ENCODE measurements at regions not wholly inside any gene's neighbourhood (a gene's known extent, or its start where the extent isn't known, plus 50 kb on each side); places are given as distances from the start of the nearest gene placed in this dataset.

DNA sequence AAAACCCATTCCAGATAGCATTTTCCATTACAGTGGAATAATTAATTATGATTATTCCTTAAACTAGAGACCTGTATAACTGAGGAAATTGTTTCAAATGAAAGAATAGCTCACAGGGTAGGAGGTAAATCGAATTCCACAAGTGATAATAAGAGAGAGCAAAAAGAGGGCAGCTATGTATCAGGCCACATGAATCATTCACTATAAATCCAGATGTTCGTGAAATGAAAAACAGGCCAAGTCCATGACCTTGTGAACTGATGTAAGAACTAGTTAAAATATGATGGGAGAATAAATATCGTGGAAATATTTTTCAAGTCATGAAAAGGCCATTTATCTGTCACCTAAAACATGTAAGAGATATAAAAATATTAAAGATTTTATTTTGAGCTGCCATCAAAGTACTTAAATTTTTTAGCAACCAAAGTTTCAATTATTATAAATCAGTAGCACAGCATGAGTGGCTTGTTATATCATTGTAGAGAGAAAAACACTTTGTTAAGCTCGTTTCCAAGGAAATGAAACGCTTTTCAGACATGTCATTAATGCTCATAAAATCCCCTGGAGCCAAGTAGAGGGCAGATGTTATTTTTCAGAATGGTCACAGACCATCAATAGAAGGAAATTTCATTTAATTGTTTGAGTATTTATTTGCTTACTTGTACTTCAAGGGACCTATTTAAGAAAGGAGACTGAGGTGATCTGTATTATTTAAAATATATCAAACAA, 120.6 kb upstream of the CDKN3 start:
- no peak overlapping the region for H3K4me3 Mint-ChIP-seq (ENCODE audit: low read depth)
- H3K27me3 Mint-ChIP-seq (ENCODE audit: low read depth), result peaks cover under 1% of the 10 kb centered on the region
- intact Hi-C loops (cut with micrococcal nuclease), result no loop called here
- no peaks in the 10 kb centered on the region for H3K4me1 Mint-ChIP-seq (ENCODE audit: low read depth)
- DNase-seq (ENCODE audit: low spot score), result no peak
- no peak overlapping the region for H3K27ac Mint-ChIP-seq
- no peaks in the 10 kb centered on the region for H3K36me3 Mint-ChIP-seq (ENCODE audit: low read depth)
- H3K9me3 Mint-ChIP-seq, result no peaks in the 10 kb centered on the region

DNA sequence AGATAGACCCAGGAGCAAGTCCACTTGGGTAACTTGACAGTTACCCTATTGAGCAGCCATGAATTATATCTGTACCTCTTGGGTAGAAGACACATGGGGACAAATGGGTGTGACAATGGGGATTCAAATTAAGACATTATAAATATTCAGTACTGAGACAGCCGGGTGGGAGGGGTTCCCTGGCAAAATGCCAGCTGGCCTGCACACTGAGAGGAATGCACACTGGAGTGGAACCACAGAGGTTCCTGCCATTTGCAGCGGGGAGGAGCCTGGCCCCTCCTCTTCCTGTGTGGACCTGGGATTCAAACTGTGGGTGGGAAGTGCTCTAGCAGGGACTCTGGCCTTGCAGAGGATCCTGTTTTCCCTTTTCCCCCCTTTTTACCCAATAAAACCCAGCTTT, 118.7 kb upstream of the CDKN3 start:
- intact Hi-C loops (cut with micrococcal nuclease), result no loop called here
- Mint-ChIP-seq H3K4me3 (ENCODE audit: low read depth) (no peak overlapping the region), H3K36me3 (ENCODE audit: low read depth) (no peaks in the 10 kb centered on the region), H3K9me3 (no peaks in the 10 kb centered on the region), H3K4me1 (ENCODE audit: low read depth) (no peaks in the 10 kb centered on the region), H3K27ac (no peak overlapping the region), H3K27me3 (ENCODE audit: low read depth) (no peaks in the 10 kb centered on the region)
- DNase-seq (ENCODE audit: low spot score), result no peak

DNA sequence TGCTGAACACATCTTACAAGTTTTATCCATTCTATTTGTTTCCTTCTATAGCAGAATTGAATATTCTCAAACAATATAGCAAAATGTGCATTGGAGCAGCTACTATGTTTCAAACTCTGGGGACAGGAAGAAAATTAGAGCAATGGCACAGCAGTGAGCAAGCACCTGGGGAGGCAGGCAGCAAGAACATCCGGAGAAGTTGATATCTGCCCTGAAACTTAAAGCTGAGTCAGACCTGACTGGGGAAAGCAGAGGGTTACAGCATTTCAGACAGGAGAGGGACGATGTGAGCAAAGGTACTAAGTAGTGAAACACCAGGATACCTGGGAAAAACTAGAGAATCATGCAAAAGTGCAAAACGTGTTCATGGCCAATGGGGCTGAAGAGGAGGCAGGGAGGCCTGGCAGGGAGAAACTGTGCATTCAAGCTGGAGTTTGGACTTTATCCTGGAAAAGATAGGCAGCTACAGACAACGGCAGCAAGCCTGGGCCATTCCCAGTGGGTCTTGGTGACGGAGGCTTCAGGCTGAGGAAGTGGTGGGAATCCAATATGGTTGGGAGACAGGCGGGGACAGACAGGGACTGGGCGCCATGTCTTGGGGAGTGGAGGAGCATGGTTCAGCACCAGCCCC, 118.0 kb upstream of the CDKN3 start:
- intact Hi-C loops (cut with micrococcal nuclease), result no loop called here
- H3K27ac Mint-ChIP-seq, result no peak overlapping the region
- H3K27me3 Mint-ChIP-seq (ENCODE audit: low read depth), result no peaks in the 10 kb centered on the region
- no peak overlapping the region for H3K4me3 Mint-ChIP-seq (ENCODE audit: low read depth)
- H3K9me3 Mint-ChIP-seq, result no peaks in the 10 kb centered on the region
- no peak for DNase-seq (ENCODE audit: low spot score)
- no peaks in the 10 kb centered on the region for H3K36me3 Mint-ChIP-seq (ENCODE audit: low read depth)
- no peaks in the 10 kb centered on the region for H3K4me1 Mint-ChIP-seq (ENCODE audit: low read depth)

DNA sequence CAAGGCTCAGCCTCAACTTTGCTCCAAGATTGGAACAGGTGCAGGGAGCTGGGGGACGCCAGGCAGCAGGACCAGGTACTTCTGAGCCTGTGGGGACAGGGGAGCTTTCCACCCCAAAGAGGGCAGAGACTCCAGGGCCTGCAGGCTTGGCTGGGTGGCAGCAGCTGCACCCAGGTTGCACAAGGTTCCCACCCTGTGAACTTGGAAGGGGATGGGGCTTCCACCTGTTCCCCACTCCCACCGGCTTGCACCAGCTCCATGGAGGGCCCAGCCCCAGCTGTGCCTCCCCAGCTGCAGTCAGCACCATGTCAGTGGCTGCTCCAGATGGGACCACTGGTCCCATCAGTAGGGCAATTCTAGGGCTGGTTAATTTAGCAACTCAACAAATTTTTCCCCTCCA, 114.0 kb upstream of the CDKN3 start:
- DNase-seq (ENCODE audit: low spot score), result no peak
- H3K4me3 Mint-ChIP-seq (ENCODE audit: low read depth), result no peak overlapping the region
- intact Hi-C loops (cut with micrococcal nuclease), result no loop called here
- H3K9me3 Mint-ChIP-seq, result no peaks in the 10 kb centered on the region
- no peaks in the 10 kb centered on the region for H3K4me1 Mint-ChIP-seq (ENCODE audit: low read depth)
- H3K27ac Mint-ChIP-seq, result no peak overlapping the region
- H3K27me3 Mint-ChIP-seq (ENCODE audit: low read depth), result peaks cover 2% of the 10 kb centered on the region
- no peaks in the 10 kb centered on the region for H3K36me3 Mint-ChIP-seq (ENCODE audit: low read depth)

DNA sequence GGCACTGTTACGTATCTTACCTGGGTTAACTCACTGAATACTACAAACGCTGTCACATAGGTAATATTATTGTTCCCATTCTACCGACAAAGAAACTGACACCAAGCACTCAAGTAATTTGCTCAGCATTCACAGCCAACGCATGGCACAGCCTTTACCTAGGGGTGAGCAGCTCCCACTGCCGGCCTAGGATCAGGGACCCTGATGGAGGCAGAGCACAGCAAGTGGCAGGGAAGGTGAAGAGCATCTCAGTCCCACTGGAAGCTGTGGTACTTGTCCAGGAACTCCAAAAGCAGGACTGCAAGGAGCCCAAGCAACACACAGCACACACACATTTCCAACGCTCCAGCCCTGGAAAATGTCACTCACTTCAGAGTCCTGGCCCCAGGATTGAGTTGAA, 111.8 kb upstream of the CDKN3 start:
- H3K9me3 Mint-ChIP-seq, result no peaks in the 10 kb centered on the region
- no peak for DNase-seq (ENCODE audit: low spot score)
- H3K4me1 Mint-ChIP-seq (ENCODE audit: low read depth), result no peaks in the 10 kb centered on the region
- intact Hi-C loops (cut with micrococcal nuclease), result no loop called here
- H3K27me3 Mint-ChIP-seq (ENCODE audit: low read depth), result peaks cover 4% of the 10 kb centered on the region
- H3K4me3 Mint-ChIP-seq (ENCODE audit: low read depth), result no peak overlapping the region
- no peak overlapping the region for H3K27ac Mint-ChIP-seq
- no peaks in the 10 kb centered on the region for H3K36me3 Mint-ChIP-seq (ENCODE audit: low read depth)

DNA sequence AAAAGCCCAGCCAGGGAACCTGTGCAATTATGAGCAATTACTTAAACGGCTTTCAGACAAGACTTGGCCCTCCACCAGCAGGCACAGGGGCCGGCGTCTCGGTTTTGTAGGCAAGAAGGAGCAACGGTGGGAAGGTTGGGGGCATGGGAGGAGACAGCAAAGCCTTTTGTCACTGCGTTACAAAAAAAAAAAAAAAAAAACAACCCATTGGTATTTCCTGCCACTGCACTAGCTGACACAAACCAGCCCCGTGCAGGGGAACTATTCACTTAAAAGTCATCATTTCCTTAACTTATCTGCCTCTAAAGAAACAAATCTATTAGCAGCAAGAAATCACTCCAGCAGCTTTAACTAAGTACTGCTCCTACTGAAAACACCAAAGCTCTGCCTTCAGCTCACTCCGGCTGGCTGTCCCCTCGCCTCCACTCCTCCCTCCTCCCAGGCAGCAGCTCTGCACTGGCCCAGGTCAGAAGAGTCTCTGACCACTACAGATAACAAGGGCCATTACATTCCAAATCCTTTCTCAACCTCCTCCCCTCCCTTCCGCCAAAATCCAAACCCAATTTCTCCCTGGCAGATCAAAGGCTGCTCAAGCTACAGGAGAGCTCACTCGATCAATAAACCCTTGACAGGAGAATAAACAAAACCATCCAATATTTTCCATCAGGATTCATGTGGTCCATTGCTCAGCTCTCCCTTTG, 105.2 kb upstream of the CDKN3 start:
- intact Hi-C loops (cut with micrococcal nuclease), result no loop called here
- DNase-seq (ENCODE audit: low spot score), result no peak
- Mint-ChIP-seq H3K36me3 (ENCODE audit: low read depth) (no peaks in the 10 kb centered on the region), H3K27ac (no peak overlapping the region), H3K4me1 (ENCODE audit: low read depth) (no peaks in the 10 kb centered on the region), H3K9me3 (no peaks in the 10 kb centered on the region), H3K27me3 (ENCODE audit: low read depth) (peaks cover 20% of the 10 kb centered on the region), H3K4me3 (ENCODE audit: low read depth) (no peak overlapping the region)

DNA sequence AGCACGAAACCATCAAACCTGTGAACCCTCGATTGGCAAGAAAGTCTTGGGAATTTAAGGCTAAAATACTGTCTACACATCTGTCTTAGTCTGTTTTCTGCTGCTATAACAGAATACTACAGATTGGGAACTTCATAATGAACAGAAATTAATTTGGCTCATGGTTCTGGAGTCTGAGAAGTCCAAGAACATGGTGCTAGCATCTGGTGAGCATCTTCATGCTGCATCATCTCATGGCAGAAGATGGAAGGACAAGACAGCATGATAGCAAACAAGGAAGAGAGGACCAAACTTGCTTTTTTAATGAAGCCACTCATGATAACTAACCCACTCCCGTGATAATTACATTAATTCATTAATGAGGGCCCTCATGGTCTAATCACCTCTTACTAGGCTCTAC, 102.0 kb upstream of the CDKN3 start:
- Mint-ChIP-seq H3K27me3 (ENCODE audit: low read depth) (peaks cover 30% of the 10 kb centered on the region), H3K27ac (no peak overlapping the region), H3K9me3 (no peaks in the 10 kb centered on the region), H3K36me3 (ENCODE audit: low read depth) (no peaks in the 10 kb centered on the region), H3K4me1 (ENCODE audit: low read depth) (no peaks in the 10 kb centered on the region), H3K4me3 (ENCODE audit: low read depth) (no peak overlapping the region)
- DNase-seq (ENCODE audit: low spot score), result no peak
- intact Hi-C loops (cut with micrococcal nuclease), result no loop called here

DNA sequence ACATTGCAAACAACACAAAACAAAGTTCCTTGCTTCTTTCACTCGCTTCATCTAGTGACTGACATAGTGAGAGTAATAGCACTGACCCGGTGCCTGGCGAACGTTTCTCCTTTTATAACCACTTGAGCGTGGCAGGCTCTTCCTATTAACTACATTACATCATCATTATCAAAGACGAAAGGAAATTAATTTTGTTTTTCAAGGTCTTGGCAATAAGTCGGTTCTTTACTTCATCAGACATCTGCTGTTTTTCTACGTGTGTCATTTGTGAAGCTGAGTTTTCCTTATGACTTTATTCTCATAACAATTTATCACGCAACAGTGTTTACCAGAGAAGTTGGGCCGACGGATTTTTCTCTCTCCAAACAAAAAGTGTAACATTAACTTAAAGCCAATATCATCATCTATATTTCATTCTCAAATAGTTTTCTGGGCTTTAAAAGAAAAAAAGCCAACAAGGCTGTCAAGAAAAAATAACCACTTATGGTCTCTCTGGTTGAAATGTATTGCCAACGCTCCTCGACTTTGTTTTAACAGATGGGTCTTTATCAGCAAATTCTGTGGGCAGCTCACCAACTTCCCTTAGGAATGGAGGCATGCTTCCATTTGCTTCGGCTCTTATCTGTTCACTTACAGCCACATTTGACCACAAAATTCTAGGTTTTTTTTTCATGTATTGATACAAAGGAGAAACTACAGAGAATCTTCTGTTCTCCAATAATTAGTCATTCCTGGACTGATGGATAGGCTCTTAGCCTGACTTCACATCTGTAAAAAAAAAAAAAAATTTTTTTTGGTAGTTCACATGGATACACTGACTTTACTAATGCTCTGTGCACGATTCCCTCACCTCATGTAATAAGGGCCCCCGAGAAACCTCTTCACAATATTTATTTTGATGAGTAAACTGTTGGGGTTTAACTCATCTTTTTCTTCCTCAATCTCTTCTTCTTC, 97.1 kb upstream of the CDKN3 start:
- Mint-ChIP-seq H3K4me3 (ENCODE audit: low read depth) (no peak overlapping the region), H3K27ac (no peak overlapping the region), H3K36me3 (ENCODE audit: low read depth) (no peaks in the 10 kb centered on the region), H3K4me1 (ENCODE audit: low read depth) (no peaks in the 10 kb centered on the region), H3K27me3 (ENCODE audit: low read depth) (peaks cover 20% of the 10 kb centered on the region), H3K9me3 (no peaks in the 10 kb centered on the region)
- intact Hi-C loops (cut with micrococcal nuclease), result no loop called here
- DNase-seq (ENCODE audit: low spot score), result no peak

DNA sequence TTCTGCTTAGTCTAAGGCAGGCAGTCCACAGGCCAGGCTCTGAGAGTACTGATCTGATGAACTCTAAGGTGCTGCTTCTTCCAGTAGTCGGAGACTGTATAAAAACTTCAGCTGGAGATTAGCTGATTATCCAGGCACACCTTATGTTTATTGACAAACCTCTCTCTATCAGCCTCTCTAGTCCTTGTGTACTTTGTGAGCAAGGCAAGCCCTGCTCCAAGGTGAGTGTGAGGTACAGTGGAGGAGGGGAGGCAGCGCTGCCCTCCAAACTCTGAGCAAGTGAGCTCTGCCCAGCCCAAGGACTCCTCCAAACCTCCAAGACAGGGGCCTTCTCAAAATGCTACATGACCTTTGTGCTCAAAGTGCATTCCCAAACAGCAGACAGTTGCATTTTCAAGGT, 95.9 kb upstream of the CDKN3 start:
- H3K4me3 Mint-ChIP-seq (ENCODE audit: low read depth), result no peak overlapping the region
- intact Hi-C loops (cut with micrococcal nuclease), result no loop called here
- H3K27me3 Mint-ChIP-seq (ENCODE audit: low read depth), result peaks cover 16% of the 10 kb centered on the region

DNA sequence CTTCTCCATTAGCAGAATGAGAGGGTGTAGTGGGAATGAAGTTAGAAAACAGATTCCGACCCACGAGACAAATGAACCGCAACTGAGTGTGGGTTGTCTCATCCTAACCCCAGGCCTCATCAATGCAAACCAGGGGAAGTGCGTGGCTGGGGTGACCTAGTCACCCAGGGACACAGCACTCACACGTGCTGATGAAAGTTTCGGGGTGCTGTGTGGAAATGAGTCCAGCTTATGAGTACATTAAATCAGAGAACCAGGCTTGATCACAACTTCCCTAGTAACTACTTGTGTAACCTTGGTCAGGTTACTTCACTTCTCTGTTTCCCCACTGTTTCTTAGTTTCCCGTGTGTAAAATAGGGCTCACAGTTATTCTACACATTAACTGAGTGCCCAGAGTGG, 95.4 kb upstream of the CDKN3 start:
- Mint-ChIP-seq H3K27ac (no peak overlapping the region), H3K4me1 (ENCODE audit: low read depth) (no peaks in the 10 kb centered on the region), H3K36me3 (ENCODE audit: low read depth) (no peaks in the 10 kb centered on the region), H3K27me3 (ENCODE audit: low read depth) (peaks cover 14% of the 10 kb centered on the region), H3K4me3 (ENCODE audit: low read depth) (no peak overlapping the region), H3K9me3 (no peaks in the 10 kb centered on the region)
- intact Hi-C loops (cut with micrococcal nuclease), result no loop called here
- no peak for DNase-seq (ENCODE audit: low spot score)

More for the DNA sequence above, 95.9 kb upstream of the CDKN3 start:
- no peak for DNase-seq (ENCODE audit: low spot score)
- no peaks in the 10 kb centered on the region for H3K4me1 Mint-ChIP-seq (ENCODE audit: low read depth)
- H3K27ac Mint-ChIP-seq, result no peak overlapping the region
- H3K9me3 Mint-ChIP-seq, result no peaks in the 10 kb centered on the region
- no peaks in the 10 kb centered on the region for H3K36me3 Mint-ChIP-seq (ENCODE audit: low read depth)

DNA sequence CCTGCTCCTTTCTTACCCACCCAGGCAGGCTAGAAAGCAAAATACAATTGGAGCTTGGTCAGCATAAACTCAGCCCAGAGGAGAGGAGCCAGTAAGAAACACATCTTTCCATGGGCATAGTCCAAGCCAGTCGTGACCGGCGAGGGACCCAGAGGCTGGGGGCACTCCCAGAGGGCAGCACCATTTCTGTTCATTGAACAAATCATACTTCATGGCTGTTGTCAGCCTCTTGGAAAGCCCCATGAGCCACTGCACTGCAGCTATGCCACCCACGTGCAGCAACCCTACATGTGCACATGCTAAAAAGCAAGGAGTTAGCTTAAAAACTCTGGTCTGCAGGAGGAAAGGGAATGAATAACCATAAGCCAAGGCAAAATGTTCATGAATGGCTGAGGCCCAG, 90.0 kb upstream of the CDKN3 start:
- H3K4me1 Mint-ChIP-seq (ENCODE audit: low read depth), result no peaks in the 10 kb centered on the region
- DNase-seq (ENCODE audit: low spot score), result no peak
- intact Hi-C loops (cut with micrococcal nuclease), result no loop called here
- no peaks in the 10 kb centered on the region for H3K36me3 Mint-ChIP-seq (ENCODE audit: low read depth)
- H3K9me3 Mint-ChIP-seq, result no peaks in the 10 kb centered on the region
- no peak overlapping the region for H3K4me3 Mint-ChIP-seq (ENCODE audit: low read depth)
- H3K27me3 Mint-ChIP-seq (ENCODE audit: low read depth), result no peaks in the 10 kb centered on the region
- H3K27ac Mint-ChIP-seq, result no peak overlapping the region

DNA sequence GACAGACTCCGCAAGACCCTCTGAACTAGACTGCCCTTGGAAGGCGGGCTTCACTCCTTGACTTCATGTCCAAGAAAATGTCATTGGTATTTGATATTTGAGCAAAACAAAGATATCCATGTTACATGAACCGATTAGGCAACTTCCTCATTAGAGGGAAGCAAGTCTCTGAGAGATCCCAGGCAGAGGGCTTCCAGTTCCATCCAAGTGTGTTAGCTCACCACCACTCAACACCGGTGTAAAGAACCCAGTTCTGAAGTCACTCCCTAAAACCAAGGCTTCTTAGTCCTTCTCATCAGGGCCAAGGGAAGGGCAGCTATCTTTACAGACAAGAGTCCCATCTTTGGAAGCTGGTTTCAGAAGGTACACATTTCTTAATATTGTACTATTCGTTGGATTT, 87.2 kb upstream of the CDKN3 start:
- Mint-ChIP-seq H3K4me1 (ENCODE audit: low read depth) (no peaks in the 10 kb centered on the region), H3K27me3 (ENCODE audit: low read depth) (peaks cover 3% of the 10 kb centered on the region), H3K36me3 (ENCODE audit: low read depth) (no peaks in the 10 kb centered on the region), H3K4me3 (ENCODE audit: low read depth) (no peak overlapping the region), H3K9me3 (no peaks in the 10 kb centered on the region), H3K27ac (no peak overlapping the region)
- intact Hi-C loops (cut with micrococcal nuclease), result no loop called here
- DNase-seq (ENCODE audit: low spot score), result no peak

All from activated T-helper 2 cell treated with anti-CD3 and anti-CD28 coated beads, Interferon-gamma antibody, Interleukin-2, Interleukin-4, amounts not matched to agents 10 μg/mL and 5 μg/mL and 100 μg/mL, durations not matched to agents 14 hours and 24 hours and 36 hours (primary cell).